ENCODE measurements at regions not wholly inside any gene's neighbourhood (a gene's known extent, or its start where the extent isn't known, plus 50 kb on each side); places are given as distances from the start of the nearest gene placed in this dataset.

DNA sequence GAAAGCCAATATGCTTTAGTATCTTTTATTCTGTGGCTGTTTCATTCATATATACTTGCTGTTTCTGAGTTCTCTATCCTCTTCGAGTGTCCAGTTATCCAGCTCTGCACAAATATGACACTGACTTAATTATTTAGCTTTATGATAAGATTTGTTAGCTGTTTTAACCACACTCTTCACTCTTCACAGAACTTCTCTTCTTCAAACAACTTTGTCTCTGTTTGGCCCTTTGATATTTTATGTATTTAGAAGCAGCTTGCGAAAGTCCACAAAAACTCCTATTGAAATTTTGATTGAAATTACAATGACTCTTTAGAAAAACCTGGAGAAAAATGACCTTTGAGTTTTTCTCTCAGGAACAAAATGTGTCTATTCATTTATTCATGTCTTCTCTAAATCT is 407.0 kb downstream of the CPS1 start:
- no peak overlapping the region for H2AFZ ChIP-seq (ENCODE audit: low read depth, low read length, poor library complexity, severe bottlenecking)
- POLR2A ChIA-PET = no interaction called here

GRCh38 chr2:210964141-210964764 is 407.9 kb downstream of the CPS1 start:
- no peak overlapping the region for H3K4me3 ChIP-seq (replicated peaks in 1 of 2; ENCODE audit: low read depth in 1 of 2, low read length in 2 of 2)
- no peaks in the 10 kb centered on the region for H3K4me1 ChIP-seq (ENCODE audit: control insufficient read depth in 1 of 2, insufficient read depth in 2 of 2, low read length in 2 of 2)
- ChIA-PET RAD21 (ENCODE audit: low non-redundant PET in 1 of 2, low total read pairs in 2 of 2, uncharacterized antibody in 2 of 2, unreplicated experiment in 2 of 2) (no interaction called here), CTCF (no interaction called here), POLR2A (no interaction called here)
- DNase-seq (ENCODE audit: low read depth, low spot score) (no peak), ATAC-seq (no peak)
- no peaks in the 10 kb centered on the region for H3K9me2 ChIP-seq (ENCODE audit: insufficient read depth)
- H3K4me2 ChIP-seq (ENCODE audit: low read length) = no peak overlapping the region
- H2AFZ ChIP-seq (ENCODE audit: low read depth, low read length, poor library complexity, severe bottlenecking) = no peak overlapping the region
- no peaks in the 10 kb centered on the region for H3K36me3 ChIP-seq (ENCODE audit: control insufficient read depth in 1 of 2, insufficient read depth in 2 of 2, low read length in 2 of 2)
- H3K79me2 ChIP-seq (ENCODE audit: insufficient read depth, low read length) = no peaks in the 10 kb centered on the region
- no TSS peak for BruUV-seq (replicated peaks)
- no peak overlapping the region for H3K9ac ChIP-seq (ENCODE audit: low read length)
- no peaks in the 10 kb centered on the region for H4K20me1 ChIP-seq (ENCODE audit: insufficient read depth)
- intact Hi-C loops (cut with micrococcal nuclease) = no loop called here
- no peak overlapping the region for H3K27ac ChIP-seq (ENCODE audit: low read depth, low read length)
- TF ChIP-seq SRF (IDR thresholded peaks at IDR 0.05; ENCODE audit: low read depth) (no peak), TCF7L2 (IDR thresholded peaks at IDR 0.05; ENCODE audit: borderline replicate concordance, extremely low read depth, insufficient read depth, insufficient read length) (no peak), ELF1 (IDR thresholded peaks at IDR 0.05; ENCODE audit: borderline replicate concordance, low read depth) (no peak), CTCF (IDR thresholded peaks at IDR 0.05 in 2 of 3, conservative IDR thresholded peaks at IDR 0.05 in 1 of 3; ENCODE audit: borderline replicate concordance in 1 of 3, insufficient read depth in 1 of 3, low read depth in 2 of 3, low read length in 2 of 3) (no peak), POLR2AphosphoS5 (IDR thresholded peaks at IDR 0.05; ENCODE audit: low read depth, low read length) (no peak), FOSL1 (IDR thresholded peaks at IDR 0.05; ENCODE audit: low read depth) (no peak), CEBPB (IDR thresholded peaks at IDR 0.05; ENCODE audit: low read depth) (no peak), MAX (IDR thresholded peaks at IDR 0.05) (no peak), SIN3A (IDR thresholded peaks at IDR 0.05; ENCODE audit: low read depth) (no peak), YY1 (IDR thresholded peaks at IDR 0.05; ENCODE audit: extremely low read depth, insufficient replicate concordance, low read depth, low read length) (no peak), JUND (IDR thresholded peaks at IDR 0.05) (no peak), ZNF274 (IDR thresholded peaks at IDR 0.05; ENCODE audit: low read depth, low read length) (no peak)
- H3K27me3 ChIP-seq (ENCODE audit: insufficient read depth, low read length) = no peaks in the 10 kb centered on the region
- H3K9me3 ChIP-seq (ENCODE audit: control insufficient read depth in 1 of 2, insufficient read depth in 1 of 2, low read depth in 1 of 2, low read length in 2 of 2) = no peaks in the 10 kb centered on the region

More for the DNA sequence above, 407.0 kb downstream of the CPS1 start:
- no peak overlapping the region for H3K9ac ChIP-seq (ENCODE audit: low read length)
- H3K36me3 ChIP-seq (ENCODE audit: control insufficient read depth in 1 of 2, insufficient read depth in 2 of 2, low read length in 2 of 2) = no peaks in the 10 kb centered on the region
- no peak overlapping the region for H3K27ac ChIP-seq (ENCODE audit: low read depth, low read length)
- H3K4me1 ChIP-seq (ENCODE audit: control insufficient read depth in 1 of 2, insufficient read depth in 2 of 2, low read length in 2 of 2) = no peaks in the 10 kb centered on the region
- BruUV-seq (replicated peaks) = no TSS peak
- H3K9me2 ChIP-seq (ENCODE audit: insufficient read depth) = no peaks in the 10 kb centered on the region
- no peak overlapping the region for H3K4me3 ChIP-seq (replicated peaks in 1 of 2; ENCODE audit: low read depth in 1 of 2, low read length in 2 of 2)
- no peak for ATAC-seq
- no peaks in the 10 kb centered on the region for H4K20me1 ChIP-seq (ENCODE audit: insufficient read depth)
- RAD21 ChIA-PET (ENCODE audit: low non-redundant PET in 1 of 2, low total read pairs in 2 of 2, uncharacterized antibody in 2 of 2, unreplicated experiment in 2 of 2) = no interaction called here
- no peaks in the 10 kb centered on the region for H3K27me3 ChIP-seq (ENCODE audit: insufficient read depth, low read length)
- TF ChIP-seq SIN3A (IDR thresholded peaks at IDR 0.05; ENCODE audit: low read depth) = no peak
- TF ChIP-seq RAD21 (IDR thresholded peaks at IDR 0.05; ENCODE audit: low read depth) = no peak
- no peak for TF ChIP-seq POLR2A (IDR thresholded peaks at IDR 0.05; ENCODE audit: borderline replicate concordance, extremely low read depth, insufficient read depth, insufficient read length)
- intact Hi-C loops (cut with micrococcal nuclease) = no loop called here
- H3K9me3 ChIP-seq (ENCODE audit: control insufficient read depth in 1 of 2, insufficient read depth in 1 of 2, low read depth in 1 of 2, low read length in 2 of 2) = no peaks in the 10 kb centered on the region
- CTCF ChIA-PET = no interaction called here
- H3K4me2 ChIP-seq (ENCODE audit: low read length) = no peak overlapping the region
- H3K79me2 ChIP-seq (ENCODE audit: insufficient read depth, low read length) = no peaks in the 10 kb centered on the region
- DNase-seq (ENCODE audit: low read depth, low spot score) = no peak

All from HCT116 (cell line).